HepG2 (cell line): ENCODE measurements at regions not wholly inside any gene's neighbourhood (a gene's known extent, or its start where the extent isn't known, plus 50 kb on each side); places are given as distances from the start of the nearest gene placed in this dataset.
A peak's percentile ranks its signal among the peaks of the same experiment; 100 is the strongest.

Source experiments
- ATAC-seq: fragments of 200-7000 bp; cut with Tn5 transposase; 3 replicates; pipeline ENCODE4 v1.9.1; 2020; ENCODE audit warnings: mild to moderate bottlenecking, moderate library complexity
- BruUV-seq: library from RNA; stranded (reverse); fragments of 400-500 nt; replicated peaks from 2 replicates; lab custom pipeline; 2021; lab: Mats Ljungman, UMichigan
- CTCF ChIA-PET: fragments of 300-600 bp; formaldehyde crosslinking; extraction: SDS; loops from one replicate; lab custom pipeline; 2021; ENCODE audit warnings: low total read pairs, inconsistent platforms, low intra/inter-chr PET ratio; lab: Yijun Ruan, JAX
- POLR2A ChIA-PET: fragments of 350-600 bp; sonication (Branson Sonifier 250); formaldehyde crosslinking; loops from one replicate; lab custom pipeline; 2020; ENCODE audit warnings: antibody characterized with exemption, inconsistent platforms; lab: Yijun Ruan, JAX
- DNase-seq: peaks from one replicate; pipeline ENCODE4 v3.0.0-alpha.2; 2015; ENCODE audit warnings: low spot score
- FAIRE-seq: peaks from 3 replicates; lab custom pipeline; 2011; peaks lifted over from hg19 to GRCh38; lab: Jason Lieb, UNC
- H2AFZ ChIP-seq: one replicate; pipeline ENCODE4 v1.6.1; 2011; ENCODE audit warnings: low read length, inconsistent platforms
- H3K27ac ChIP-seq: fragments of 300-600 bp; 3 replicates; pipeline ENCODE4 v1.8.0; 2011; ENCODE audit warnings: mixed run types, mild to moderate bottlenecking, mixed read lengths, low read length, inconsistent platforms; ENCODE audit not compliant: insufficient read depth; ENCODE audit errors: extremely low read length
- H3K27me3 ChIP-seq, 2 experiments: fragments of 200-600 bp in 1 of 2; 2 replicates in 1 of 2; 3 replicates in 1 of 2; pipeline versions ENCODE4 v1.6.0 to v1.8.0; 2011; ENCODE audit warnings: low read length in 2 of 2, mild to moderate bottlenecking in 2 of 2, moderate library complexity in 2 of 2, inconsistent platforms in 1 of 2; ENCODE audit not compliant: insufficient read depth in 2 of 2, control insufficient read depth in 1 of 2
- H3K36me3 ChIP-seq, 2 experiments: fragments of 200-600 bp in 1 of 2; replicated peaks in 1 of 2; 2 replicates in 1 of 2; 3 replicates in 1 of 2; pipeline versions ENCODE4 v1.5.1 to v1.8.0; 2011; ENCODE audit warnings: low read length in 2 of 2, inconsistent platforms in 1 of 2; ENCODE audit not compliant: insufficient read depth in 2 of 2, control insufficient read depth in 1 of 2
- H3K4me1 ChIP-seq: 2 replicates; pipeline ENCODE4 v1.5.1; 2012; ENCODE audit warnings: low read length, inconsistent platforms; ENCODE audit not compliant: insufficient read depth
- H3K4me2 ChIP-seq: 2 replicates; pipeline ENCODE4 v1.6.0; 2011; ENCODE audit warnings: low read depth, low read length, inconsistent platforms
- H3K4me3 ChIP-seq, 3 experiments: fragments of 200-600 bp in 1 of 3; sonication (generic), shearing (Covaris generic) in 1 of 3; replicated peaks in 1 of 3; 2 replicates each; pipeline ENCODE4 v1.5.1; 2011 to 2016; ENCODE audit warnings: low read length in 3 of 3, inconsistent platforms in 2 of 3, low read depth in 2 of 3, mild to moderate bottlenecking in 2 of 3, control low read depth in 1 of 3, mixed read lengths in 1 of 3; ENCODE audit not compliant: insufficient read depth in 1 of 3
- H3K79me2 ChIP-seq: one replicate; pipeline ENCODE4 v1.6.1; 2011; ENCODE audit warnings: low read length, inconsistent platforms; ENCODE audit not compliant: insufficient read depth
- H3K9ac ChIP-seq: 2 replicates; pipeline ENCODE4 v1.6.0; 2011; ENCODE audit warnings: mild to moderate bottlenecking, low read depth, low read length, inconsistent platforms; ENCODE audit not compliant: insufficient read depth
- H3K9me3 ChIP-seq: 2 replicates; pipeline ENCODE4 v1.5.1; 2012; ENCODE audit warnings: mild to moderate bottlenecking, low read length
- H4K20me1 ChIP-seq: 2 replicates; pipeline ENCODE4 v1.6.0; 2011; ENCODE audit warnings: inconsistent platforms, mild to moderate bottlenecking, low read length, moderate library complexity; ENCODE audit not compliant: insufficient read depth
- CCAR2 ChIP-seq: fragments of 200-400 bp; formaldehyde crosslinking; optimal IDR thresholded peaks from 2 replicates; pipeline ENCODE3; 2018; ENCODE audit warnings: low read depth, mild to moderate bottlenecking, low read length, moderate library complexity
- DNMT3B ChIP-seq: conservative IDR thresholded peaks from 2 replicates; pipeline ENCODE4 v1.6.1; 2016; ENCODE audit warnings: missing biosample characterization, control low read depth
- JARID2 ChIP-seq: sonication (generic); formaldehyde crosslinking; IDR thresholded peaks from 2 replicates; pipeline ENCODE4 v1.8.1; 2023; ENCODE audit warnings: missing genetic modification reagents, inconsistent platforms; ENCODE audit not compliant: insufficient replicate concordance
- ZGPAT ChIP-seq: IDR thresholded peaks from 2 replicates; pipeline ENCODE4 v1.6.1; 2016; ENCODE audit warnings: mild to moderate bottlenecking
- ZNF142 ChIP-seq: sonication (generic); formaldehyde crosslinking; IDR thresholded peaks from 2 replicates; pipeline ENCODE4 v1.4.0; 2020; ENCODE audit warnings: missing genetic modification reagents
- ZNF350 ChIP-seq: sonication (generic); formaldehyde crosslinking; IDR thresholded peaks from 2 replicates; pipeline ENCODE4 v1.4.0; 2020; ENCODE audit warnings: mild to moderate bottlenecking, low read depth, missing genetic modification reagents, borderline replicate concordance
- ZNF414 ChIP-seq: sonication (generic); formaldehyde crosslinking; IDR thresholded peaks from 2 replicates; pipeline ENCODE4 v1.5.0; 2020; ENCODE audit warnings: missing genetic modification reagents
- WGBS: methylation state at CpG from one replicate; pipeline ENCODE4 v1.1.6; 2017; ENCODE audit warnings: low lambda C conversion rate; 5-methylcytosine and 5-hydroxymethylcytosine counted together
- in situ Hi-C: cut with HindIII; loops from 2 replicates; pipeline ENCODE4 v1.10.0; 2017; ENCODE audit warnings: low pct_unique_long_range_greater_than_20kb; ENCODE audit not compliant: extremely low pct_ligation_motif_present
- intact Hi-C: fragments of 100-400 bp; cut with micrococcal nuclease; formaldehyde crosslinking; loops from one replicate; pipeline ENCODE4 v1.10.0; 2022; ENCODE audit not compliant: unreplicated experiment

- no peak for TF ChIP-seq ZNF142 (CRISPR knock-in tag)
Measured at GRCh38 chr14:36075203-36075602, 101.3 kb downstream of the PTCSC3 start (continued).

- Histone ChIP-seq H4K20me1 (no peaks in the 10 kb centered on the region), H3K27ac (no peak overlapping the region), H3K79me2 (no peaks in the 10 kb centered on the region), H3K9ac (no peak overlapping the region), H2AFZ (no peak overlapping the region), H3K27me3 (peaks cover 0 to 2% of the 10 kb centered on the region in 2 experiments; a peak in 2 of 5 replicates), H3K4me1 (no peaks in the 10 kb centered on the region), H3K4me3 (no peak overlapping the region), H3K36me3 (no peaks in the 10 kb centered on the region), H3K4me2 (no peak overlapping the region), H3K9me3 (no peaks in the 10 kb centered on the region)
- intact Hi-C loops (loop anchor here (1.0 to 5.0 kb wide), 8 partner anchors 20 to 535 kb away; partner anchors contain the start of gene MBIP), in situ Hi-C loops (loop anchor here (5.0 to 10.0 kb wide), 2 partner anchors 302 to 454 kb away; partner anchors contain the start of gene NKX2-1)
- ATAC-seq (no peak), DNase-seq (no peak), FAIRE-seq (no peak)
- BruUV-seq: no TSS peak
- ChIA-PET POLR2A (no interaction called here), CTCF (interaction anchor here (0.6 to 5.3 kb wide), 9 partner anchors 35 to 535 kb away, joined by 3 to 124 read pairs (median 3); no protein-coding TSS in a partner anchor)
- TF ChIP-seq CCAR2 (peak; percentile 84), ZGPAT (CRISPR knock-in tag) (0 out of 2 replicates have a peak, but pooled peaks have one; percentile 40), ZNF414 (CRISPR knock-in tag) (no peak), DNMT3B (CRISPR knock-in tag) (0 out of 2 replicates have a peak, but pooled peaks have one; percentile 9), ZNF350 (CRISPR knock-in tag) (0 out of 2 replicates have a peak, but pooled peaks have one; percentile 3), JARID2 (CRISPR knock-in tag) (peak; percentile 2)
- WGBS: 17% methylated on average over 4 of the region's 4 CpGs
Measured at GRCh38 chr14:36070720-36071043, 105.8 kb downstream of the PTCSC3 start.
